ENCODE measurements at regions not wholly inside any gene's neighbourhood (a gene's known extent, or its start where the extent isn't known, plus 50 kb on each side); places are given as distances from the start of the nearest gene placed in this dataset.
"Not testable (repeated sequence)": the region's sequence is repeated elsewhere in the genome, so short reads cannot be mapped to it uniquely, and the experiment has no call there.

- not testable (repeated sequence) for DNase-seq (ENCODE audit: low read depth)
These were observed 1128.2 kb downstream of the UQCRFS1 start for GRCh38 chr19:28084659-28085157.

- no peak for DNase-seq (ENCODE audit: low read depth)
These were observed 1136.3 kb downstream of the UQCRFS1 start for GRCh38 chr19:28076628-28077027.

GRCh38 chr19:28075229-28075628, 1137.7 kb downstream of the UQCRFS1 start:
- no peak for DNase-seq (ENCODE audit: low read depth)

GRCh38 chr19:28074773-28075172, 1138.2 kb downstream of the UQCRFS1 start:
- DNase-seq (ENCODE audit: low read depth), result no peak

- no peak for DNase-seq (ENCODE audit: low read depth)
These were observed 1145.1 kb downstream of the UQCRFS1 start for GRCh38 chr19:28067882-28068281.

GRCh38 chr19:28066988-28067387, 1146.0 kb downstream of the UQCRFS1 start:
- no peak for DNase-seq (ENCODE audit: low read depth)

- DNase-seq (ENCODE audit: low read depth), result no peak
These were observed 1146.8 kb downstream of the UQCRFS1 start for GRCh38 chr19:28066161-28066560.

GRCh38 chr19:28065026-28065425, 1147.9 kb downstream of the UQCRFS1 start:
- no peak for DNase-seq (ENCODE audit: low read depth)

GRCh38 chr19:28063702-28064101, 1149.2 kb downstream of the UQCRFS1 start:
- DNase-seq (ENCODE audit: low read depth), result no peak

GRCh38 chr19:28061111-28061510, 1151.8 kb downstream of the UQCRFS1 start:
- no peak for DNase-seq (ENCODE audit: low read depth)

- not testable (repeated sequence) for DNase-seq (ENCODE audit: low read depth)
These were observed 1155.9 kb downstream of the UQCRFS1 start for GRCh38 chr19:28057026-28057425.

- no peak for DNase-seq (ENCODE audit: low read depth)
These were observed 1161.9 kb downstream of the UQCRFS1 start for GRCh38 chr19:28051047-28051446.

GRCh38 chr19:28049875-28050274, 1163.1 kb downstream of the UQCRFS1 start:
- no peak for DNase-seq (ENCODE audit: low read depth)

- DNase-seq (ENCODE audit: low read depth), result no peak
These were observed 1166.0 kb downstream of the UQCRFS1 start for GRCh38 chr19:28046932-28047331.

GRCh38 chr19:28045621-28046020, 1167.3 kb downstream of the UQCRFS1 start:
- DNase-seq (ENCODE audit: low read depth), result no peak

- no peak for DNase-seq (ENCODE audit: low read depth)
These were observed 1168.5 kb downstream of the UQCRFS1 start for GRCh38 chr19:28044477-28044876.

- DNase-seq (ENCODE audit: low read depth), result no peak
These were observed 1170.4 kb downstream of the UQCRFS1 start for GRCh38 chr19:28042516-28042915.

GRCh38 chr19:28039677-28040381, 1173.1 kb downstream of the UQCRFS1 start:
- DNase-seq (ENCODE audit: low read depth), result no peak

- DNase-seq (ENCODE audit: low read depth), result no peak
These were observed 1175.8 kb downstream of the UQCRFS1 start for GRCh38 chr19:28037186-28037585.

- no peak for DNase-seq (ENCODE audit: low read depth)
These were observed 1176.5 kb downstream of the UQCRFS1 start for GRCh38 chr19:28036486-28036885.

GRCh38 chr19:28034936-28035335, 1178.0 kb downstream of the UQCRFS1 start:
- DNase-seq (ENCODE audit: low read depth), result no peak

GRCh38 chr19:28028881-28029444, 1184.0 kb downstream of the UQCRFS1 start:
- no peak for DNase-seq (ENCODE audit: low read depth)

- no peak for DNase-seq (ENCODE audit: low read depth)
These were observed 1185.8 kb downstream of the UQCRFS1 start for GRCh38 chr19:28027116-28027515.

- no peak for DNase-seq (ENCODE audit: low read depth)
These were observed 1186.3 kb downstream of the UQCRFS1 start for GRCh38 chr19:28026636-28027035.

All from activated T-helper 1 cell treated with Interleukin-2 at 50 U/mL for 16 hours (primary cell).